ENCODE measurements at regions not wholly inside any gene's neighbourhood (a gene's known extent, or its start where the extent isn't known, plus 50 kb on each side); places are given as distances from the start of the nearest gene placed in this dataset.
"Not testable (repeated sequence)": the region's sequence is repeated elsewhere in the genome, so short reads cannot be mapped to it uniquely, and the experiment has no call there.

DNA sequence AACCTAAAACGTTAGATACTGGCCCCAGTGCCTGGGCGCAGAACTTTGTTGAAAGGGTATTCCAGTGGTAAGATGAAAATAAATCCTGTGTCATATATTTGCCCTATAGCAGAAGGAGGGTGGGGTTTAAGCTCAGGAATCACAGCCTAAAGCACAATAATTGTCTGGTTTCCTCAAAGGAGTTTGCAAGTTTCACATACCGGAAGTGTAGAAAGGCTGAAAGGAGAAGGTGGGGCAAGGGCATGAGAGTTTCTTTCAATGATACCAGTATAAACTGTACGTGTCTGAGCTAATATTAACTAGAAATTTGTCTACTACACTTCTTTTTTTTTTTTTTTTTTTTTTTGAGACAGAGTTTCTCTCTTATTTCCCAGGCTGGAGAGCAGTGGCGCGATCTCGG is 147.9 kb upstream of the WWC1 start:
- not testable (repeated sequence) for H3K36me3 ChIP-seq (ENCODE audit: control insufficient read depth, insufficient read depth, low read length); H3K4me3 ChIP-seq (ENCODE audit: low read length); H3K4me1 ChIP-seq (ENCODE audit: control insufficient read depth, insufficient read depth, low read length); H3K27me3 ChIP-seq (ENCODE audit: control insufficient read depth, insufficient read depth, low read length); H3K9me3 ChIP-seq (ENCODE audit: control insufficient read depth, low read length); H3K9ac ChIP-seq (ENCODE audit: low read length)

DNA sequence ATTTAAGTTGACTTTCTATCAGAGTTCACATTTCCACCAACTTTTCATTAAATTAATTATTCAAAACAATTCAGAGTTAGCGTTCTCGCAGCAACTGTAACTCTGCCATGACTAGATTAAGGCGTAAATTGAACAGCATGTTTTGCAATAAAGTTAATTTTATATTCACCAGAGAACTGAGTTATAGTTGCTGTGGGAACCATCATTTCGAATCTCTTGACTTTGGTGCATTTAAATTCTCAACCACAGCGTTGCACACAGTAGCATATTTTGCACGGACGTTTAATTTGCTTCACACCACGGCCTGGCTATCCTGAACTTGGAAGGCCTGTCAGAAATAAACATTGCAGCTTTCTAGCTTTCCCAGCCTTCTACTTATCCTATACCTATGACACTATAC is 144.3 kb upstream of the WWC1 start:
- Histone ChIP-seq H3K4me1 (ENCODE audit: control insufficient read depth, insufficient read depth, low read length) (no peaks in the 10 kb centered on the region), H3K9ac (ENCODE audit: low read length) (no peak overlapping the region), H3K4me3 (ENCODE audit: low read length) (no peak overlapping the region), H3K9me3 (ENCODE audit: control insufficient read depth, low read length) (no peaks in the 10 kb centered on the region), H3K36me3 (ENCODE audit: control insufficient read depth, insufficient read depth, low read length) (no peaks in the 10 kb centered on the region), H3K27me3 (ENCODE audit: control insufficient read depth, insufficient read depth, low read length) (no peaks in the 10 kb centered on the region)

DNA sequence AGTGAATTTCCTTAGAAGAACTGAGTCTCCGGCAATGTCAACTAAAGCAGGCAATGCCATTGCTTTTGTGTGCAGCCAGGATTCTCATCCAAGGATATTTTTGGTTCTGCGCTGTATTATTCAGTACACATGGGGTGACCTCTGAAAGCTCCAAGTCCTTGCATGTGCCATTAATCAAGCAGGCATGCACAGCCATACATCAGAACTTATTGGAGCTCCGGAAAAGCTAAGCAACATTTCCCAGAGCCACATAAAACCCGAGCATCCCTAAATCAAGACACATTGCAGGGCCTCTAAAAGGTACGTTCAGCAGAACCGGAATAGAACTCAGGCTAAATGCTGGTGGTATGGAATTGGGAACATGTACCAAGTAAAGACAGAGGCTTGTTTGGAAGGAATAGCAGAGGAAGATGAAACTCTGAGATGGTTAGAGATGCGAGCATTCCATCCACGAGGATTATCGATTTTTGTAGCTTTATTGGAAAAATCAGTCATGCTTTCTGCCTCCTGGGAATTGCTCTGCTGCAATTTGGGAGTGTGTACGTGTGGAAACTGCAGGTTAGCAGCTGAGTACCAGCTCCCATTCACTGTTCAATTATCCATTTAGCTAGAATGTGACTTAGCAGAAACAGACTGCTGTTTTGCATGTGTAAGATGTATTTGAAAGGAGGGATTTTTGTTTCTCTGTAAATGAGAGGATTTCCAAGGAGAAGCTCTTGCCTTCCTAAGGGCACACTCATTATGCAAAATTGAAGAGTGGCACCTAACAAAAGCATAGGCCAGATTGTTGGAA is 143.7 kb upstream of the WWC1 start:
- Histone ChIP-seq H3K36me3 (ENCODE audit: control insufficient read depth, insufficient read depth, low read length) (no peaks in the 10 kb centered on the region), H3K27me3 (ENCODE audit: control insufficient read depth, insufficient read depth, low read length) (no peaks in the 10 kb centered on the region), H3K4me1 (ENCODE audit: control insufficient read depth, insufficient read depth, low read length) (no peaks in the 10 kb centered on the region), H3K9ac (ENCODE audit: low read length) (no peak overlapping the region), H3K9me3 (ENCODE audit: control insufficient read depth, low read length) (no peaks in the 10 kb centered on the region), H3K4me3 (ENCODE audit: low read length) (no peak overlapping the region)

DNA sequence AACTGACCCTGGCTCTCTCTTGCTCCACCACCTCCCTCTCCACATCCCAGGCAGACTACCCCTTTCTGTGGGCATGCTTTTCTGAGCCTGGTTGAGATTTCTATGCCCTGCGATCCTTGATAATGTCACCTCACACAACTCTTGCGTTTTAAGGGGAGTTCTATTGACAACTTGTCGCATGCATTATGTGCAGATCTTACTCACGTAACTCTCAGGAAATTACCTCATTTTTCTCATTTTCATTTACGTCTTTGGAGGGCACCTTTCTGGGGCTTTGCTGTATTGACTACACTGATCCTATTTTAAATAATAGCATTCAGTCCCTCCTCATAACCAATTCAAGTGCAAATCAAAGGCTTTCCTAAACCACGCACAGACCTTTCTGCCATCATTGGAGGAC is 140.4 kb upstream of the WWC1 start:
- H3K4me1 ChIP-seq (ENCODE audit: control insufficient read depth, insufficient read depth, low read length) = no peaks in the 10 kb centered on the region
- no peaks in the 10 kb centered on the region for H3K36me3 ChIP-seq (ENCODE audit: control insufficient read depth, insufficient read depth, low read length)
- no peak overlapping the region for H3K4me3 ChIP-seq (ENCODE audit: low read length)
- H3K27me3 ChIP-seq (ENCODE audit: control insufficient read depth, insufficient read depth, low read length) = no peaks in the 10 kb centered on the region
- no peaks in the 10 kb centered on the region for H3K9me3 ChIP-seq (ENCODE audit: control insufficient read depth, low read length)
- no peak overlapping the region for H3K9ac ChIP-seq (ENCODE audit: low read length)

DNA sequence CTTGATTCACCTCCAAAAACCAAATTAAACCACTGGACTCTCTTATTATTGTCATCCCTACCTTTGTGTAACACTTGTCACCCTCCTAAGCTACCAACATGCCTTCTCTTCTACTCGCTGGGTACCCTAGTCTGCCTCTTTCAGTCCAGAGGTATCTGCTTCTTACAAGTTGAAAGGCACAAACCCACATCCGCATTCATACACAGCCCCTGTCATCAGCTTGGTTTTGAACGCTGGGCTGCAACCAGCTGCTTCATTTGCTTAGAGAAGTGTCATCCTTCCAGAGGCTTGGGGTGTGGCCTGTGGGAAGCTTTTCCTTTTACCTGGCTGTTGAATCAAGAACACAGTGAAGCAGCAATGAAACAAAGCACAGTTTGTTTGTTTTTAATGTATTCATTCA is 138.8 kb upstream of the WWC1 start:
- Histone ChIP-seq H3K36me3 (ENCODE audit: control insufficient read depth, insufficient read depth, low read length) (no peaks in the 10 kb centered on the region), H3K9ac (ENCODE audit: low read length) (no peak overlapping the region), H3K9me3 (ENCODE audit: control insufficient read depth, low read length) (no peaks in the 10 kb centered on the region), H3K27me3 (ENCODE audit: control insufficient read depth, insufficient read depth, low read length) (no peaks in the 10 kb centered on the region), H3K4me3 (ENCODE audit: low read length) (no peak overlapping the region), H3K4me1 (ENCODE audit: control insufficient read depth, insufficient read depth, low read length) (no peaks in the 10 kb centered on the region)

DNA sequence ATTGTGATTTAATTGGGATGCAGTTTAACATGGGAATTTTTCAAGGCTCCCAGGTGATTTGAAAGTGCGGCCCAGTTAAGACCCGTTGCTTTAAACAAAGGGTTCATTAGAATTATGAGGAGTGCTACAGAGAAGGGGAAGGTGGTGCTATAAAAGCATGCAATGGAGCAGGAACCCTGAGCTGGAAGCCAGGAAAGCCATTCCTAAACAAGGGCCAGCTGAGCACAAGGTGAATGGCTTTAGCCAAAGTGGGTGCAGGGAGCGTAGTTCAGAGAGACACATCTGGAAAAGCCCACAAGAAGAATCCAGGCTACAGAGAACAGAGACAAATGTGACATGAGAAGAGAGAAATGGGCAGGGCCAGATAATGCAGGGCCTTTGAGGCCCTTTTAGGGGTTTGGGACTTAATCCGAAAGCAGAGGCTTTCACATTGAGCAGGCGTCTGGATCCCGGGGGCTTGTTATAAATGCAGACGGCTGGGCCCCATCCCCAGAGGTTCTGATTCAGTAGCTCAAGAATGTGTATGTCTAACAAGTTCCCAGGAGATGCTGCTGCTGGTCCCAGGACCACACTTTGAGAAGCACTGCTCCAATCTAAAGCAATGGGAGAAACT is 138.1 kb upstream of the WWC1 start:
- Histone ChIP-seq H3K9ac (ENCODE audit: low read length) (no peak overlapping the region), H3K4me3 (ENCODE audit: low read length) (no peak overlapping the region), H3K36me3 (ENCODE audit: control insufficient read depth, insufficient read depth, low read length) (no peaks in the 10 kb centered on the region), H3K27me3 (ENCODE audit: control insufficient read depth, insufficient read depth, low read length) (no peaks in the 10 kb centered on the region), H3K4me1 (ENCODE audit: control insufficient read depth, insufficient read depth, low read length) (no peaks in the 10 kb centered on the region), H3K9me3 (ENCODE audit: control insufficient read depth, low read length) (no peaks in the 10 kb centered on the region)

DNA sequence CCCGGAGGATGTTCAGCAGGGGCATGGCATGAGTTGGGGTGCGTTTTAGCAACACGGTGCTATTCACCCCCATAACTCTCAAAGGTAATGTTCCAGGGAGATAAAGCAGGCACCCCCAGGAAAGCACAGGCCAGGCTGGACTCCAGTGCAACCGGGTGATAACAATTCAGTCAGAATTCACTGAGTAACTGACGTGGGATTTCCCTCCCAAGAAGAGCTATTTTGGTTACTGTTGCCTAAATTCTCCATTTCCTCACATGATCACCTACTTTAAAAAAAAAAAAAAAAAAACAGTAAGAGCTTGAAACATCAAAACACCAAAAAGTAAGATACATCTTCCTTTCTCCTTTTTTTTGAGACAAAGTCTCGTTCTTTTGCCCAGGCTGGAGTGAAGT is 137.6 kb upstream of the WWC1 start:
- Histone ChIP-seq H3K36me3 (ENCODE audit: control insufficient read depth, insufficient read depth, low read length) (no peaks in the 10 kb centered on the region), H3K4me1 (ENCODE audit: control insufficient read depth, insufficient read depth, low read length) (no peaks in the 10 kb centered on the region), H3K4me3 (ENCODE audit: low read length) (no peak overlapping the region)

DNA sequence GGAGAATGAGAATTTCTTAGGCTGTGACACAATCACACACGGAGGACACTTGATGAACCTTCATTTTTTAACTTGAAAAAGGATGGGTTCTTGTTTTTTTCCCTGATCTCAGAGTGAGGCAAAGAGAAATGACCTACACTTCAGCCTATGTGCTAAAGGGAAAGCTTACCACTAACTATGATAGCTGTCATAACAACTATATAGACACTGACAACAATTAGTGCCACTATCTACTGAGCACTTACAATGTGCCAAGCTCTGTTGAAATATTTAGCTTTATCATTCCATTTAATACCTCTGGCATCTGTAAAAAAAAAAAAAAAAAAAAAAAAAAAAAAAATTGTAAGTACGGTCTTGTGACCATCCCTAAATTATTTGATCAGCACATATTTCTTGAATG is 135.9 kb upstream of the WWC1 start:
- no peaks in the 10 kb centered on the region for H3K9me3 ChIP-seq (ENCODE audit: control insufficient read depth, low read length)
- no peak overlapping the region for H3K9ac ChIP-seq (ENCODE audit: low read length)
- H3K27me3 ChIP-seq (ENCODE audit: control insufficient read depth, insufficient read depth, low read length) = no peaks in the 10 kb centered on the region
- H3K4me3 ChIP-seq (ENCODE audit: low read length) = no peak overlapping the region
- peaks cover 8% of the 10 kb centered on the region for H3K4me1 ChIP-seq (ENCODE audit: control insufficient read depth, insufficient read depth, low read length)
- no peaks in the 10 kb centered on the region for H3K36me3 ChIP-seq (ENCODE audit: control insufficient read depth, insufficient read depth, low read length)

More for the DNA sequence above, 137.6 kb upstream of the WWC1 start:
- H3K9me3 ChIP-seq (ENCODE audit: control insufficient read depth, low read length) = no peaks in the 10 kb centered on the region
- H3K9ac ChIP-seq (ENCODE audit: low read length) = no peak overlapping the region
- H3K27me3 ChIP-seq (ENCODE audit: control insufficient read depth, insufficient read depth, low read length) = no peaks in the 10 kb centered on the region

DNA sequence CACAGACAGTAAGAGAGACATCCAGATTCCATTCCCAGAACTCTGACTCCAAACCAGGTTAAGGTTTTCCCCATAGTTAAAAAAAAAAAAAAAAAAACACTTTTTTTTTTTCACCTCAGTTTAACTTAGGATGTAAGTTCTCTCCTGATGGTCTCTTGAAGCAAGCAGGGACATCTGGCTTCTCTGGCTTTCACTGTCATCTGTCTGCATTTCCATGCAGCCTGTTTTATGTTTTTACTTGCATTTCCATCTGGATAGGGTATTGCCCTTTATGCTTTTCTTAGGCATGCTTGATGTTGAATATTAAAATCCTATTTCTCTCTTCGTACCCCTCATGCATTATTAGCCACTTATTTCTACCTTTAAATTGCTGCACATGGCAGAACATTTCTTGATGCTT is 135.3 kb upstream of the WWC1 start:
- Histone ChIP-seq H3K9ac (ENCODE audit: low read length) (no peak overlapping the region), H3K27me3 (ENCODE audit: control insufficient read depth, insufficient read depth, low read length) (no peaks in the 10 kb centered on the region), H3K36me3 (ENCODE audit: control insufficient read depth, insufficient read depth, low read length) (no peaks in the 10 kb centered on the region), H3K9me3 (ENCODE audit: control insufficient read depth, low read length) (no peaks in the 10 kb centered on the region), H3K4me1 (ENCODE audit: control insufficient read depth, insufficient read depth, low read length) (peaks cover 8% of the 10 kb centered on the region), H3K4me3 (ENCODE audit: low read length) (no peak overlapping the region)

DNA sequence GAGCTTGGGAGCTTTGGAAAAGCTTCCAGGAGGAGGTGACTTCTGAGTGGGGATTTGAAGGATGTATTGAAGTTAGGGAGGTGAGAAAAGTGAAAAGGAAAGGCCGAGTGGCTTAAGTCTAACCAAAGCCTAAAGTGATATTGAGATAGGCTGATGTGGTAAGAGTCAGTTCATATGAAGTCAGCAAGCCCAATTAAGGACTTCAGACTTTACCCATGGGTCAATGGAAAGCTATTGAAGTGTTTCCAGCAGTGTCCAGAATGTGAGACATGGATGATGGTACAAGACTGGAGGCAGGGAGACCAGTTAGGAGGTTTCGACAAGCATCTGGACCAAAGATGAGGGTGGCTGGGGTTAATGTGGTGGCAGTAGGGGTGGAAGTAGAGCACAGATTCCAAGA is 134.3 kb upstream of the WWC1 start:
- Histone ChIP-seq H3K4me1 (ENCODE audit: control insufficient read depth, insufficient read depth, low read length) (peaks cover 8% of the 10 kb centered on the region), H3K9ac (ENCODE audit: low read length) (no peak overlapping the region), H3K27me3 (ENCODE audit: control insufficient read depth, insufficient read depth, low read length) (no peaks in the 10 kb centered on the region), H3K36me3 (ENCODE audit: control insufficient read depth, insufficient read depth, low read length) (no peaks in the 10 kb centered on the region), H3K4me3 (ENCODE audit: low read length) (no peak overlapping the region), H3K9me3 (ENCODE audit: control insufficient read depth, low read length) (no peaks in the 10 kb centered on the region)

DNA sequence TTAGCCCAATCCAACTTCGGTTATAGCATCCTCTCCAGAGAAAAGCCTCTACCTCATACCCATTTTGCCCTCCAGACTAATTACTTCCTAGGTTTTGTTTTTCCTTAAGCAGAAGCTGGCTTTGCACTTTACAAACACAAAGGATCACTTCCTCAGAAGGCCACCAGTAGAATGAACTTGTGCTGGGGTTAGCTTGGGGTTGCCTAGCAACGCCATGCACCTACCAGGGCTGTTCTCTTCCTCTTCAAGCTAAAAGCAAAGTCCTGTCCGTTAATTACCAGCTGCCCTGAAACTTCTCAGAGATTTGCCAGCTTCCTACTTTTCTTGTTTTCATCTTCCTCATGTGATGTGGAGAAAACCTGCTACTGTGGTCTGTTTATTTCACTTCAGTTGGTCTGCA is 132.0 kb upstream of the WWC1 start:
- Histone ChIP-seq H3K36me3 (ENCODE audit: control insufficient read depth, insufficient read depth, low read length) (no peaks in the 10 kb centered on the region), H3K27me3 (ENCODE audit: control insufficient read depth, insufficient read depth, low read length) (no peaks in the 10 kb centered on the region), H3K4me1 (ENCODE audit: control insufficient read depth, insufficient read depth, low read length) (peaks cover 17% of the 10 kb centered on the region), H3K9me3 (ENCODE audit: control insufficient read depth, low read length) (no peaks in the 10 kb centered on the region), H3K9ac (ENCODE audit: low read length) (no peak overlapping the region), H3K4me3 (ENCODE audit: low read length) (no peak overlapping the region)

DNA sequence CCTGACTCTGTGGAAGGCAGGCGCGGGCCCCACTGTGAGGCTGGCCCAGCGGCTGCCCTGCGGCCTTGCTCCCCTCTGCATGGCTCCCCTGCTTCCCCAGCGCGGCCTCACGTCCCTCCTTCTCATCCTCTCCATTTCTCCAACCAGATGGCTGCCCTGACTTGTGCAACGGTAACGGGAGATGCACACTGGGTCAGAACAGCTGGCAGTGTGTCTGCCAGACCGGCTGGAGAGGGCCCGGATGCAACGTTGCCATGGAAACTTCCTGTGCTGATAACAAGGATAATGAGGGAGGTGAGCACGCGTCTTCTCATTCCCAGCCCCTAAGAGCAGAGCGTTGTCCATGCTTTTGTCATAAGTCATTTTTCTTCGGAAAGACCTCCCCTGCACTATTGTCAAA is 129.0 kb upstream of the WWC1 start:
- no peaks in the 10 kb centered on the region for H3K36me3 ChIP-seq (ENCODE audit: control insufficient read depth, insufficient read depth, low read length)
- H3K27me3 ChIP-seq (ENCODE audit: control insufficient read depth, insufficient read depth, low read length) = no peaks in the 10 kb centered on the region
- H3K4me1 ChIP-seq (ENCODE audit: control insufficient read depth, insufficient read depth, low read length) = peaks cover 37% of the 10 kb centered on the region
- no peak overlapping the region for H3K4me3 ChIP-seq (ENCODE audit: low read length)
- H3K9me3 ChIP-seq (ENCODE audit: control insufficient read depth, low read length) = no peaks in the 10 kb centered on the region
- H3K9ac ChIP-seq (ENCODE audit: low read length) = no peak overlapping the region

Measured in mucosa of stomach (tissue), 1 donor.